ENCODE measurements at regions not wholly inside any gene's neighbourhood (a gene's known extent, or its start where the extent isn't known, plus 50 kb on each side); places are given as distances from the start of the nearest gene placed in this dataset.

- Histone ChIP-seq H3K9me3 (ENCODE audit: insufficient read depth, low read length) (no peaks in the 10 kb centered on the region), H3K4me3 (ENCODE audit: insufficient read length, low read depth) (no peak overlapping the region), H3K36me3 (ENCODE audit: insufficient read depth, insufficient read length, low read length) (no peaks in the 10 kb centered on the region), H3K4me1 (ENCODE audit: insufficient read depth, insufficient read length) (no peaks in the 10 kb centered on the region), H3K9ac (ENCODE audit: insufficient read length, low read depth) (no peak overlapping the region), H3K27me3 (ENCODE audit: insufficient read depth, insufficient read length) (no peaks in the 10 kb centered on the region)
- no peak for TF ChIP-seq SUZ12 (IDR thresholded peaks at IDR 0.05; ENCODE audit: extremely low read depth, insufficient read depth, insufficient read length)
- no peak for TF ChIP-seq ZNF274 (IDR thresholded peaks at IDR 0.05; ENCODE audit: low read depth, low read length)
- TF ChIP-seq YY1 (IDR thresholded peaks at IDR 0.05; ENCODE audit: insufficient read depth, insufficient read length), result no peak
- no peak for DNase-seq (ENCODE audit: low read depth, low spot score)
Observed at GRCh38 chr9:28050941-28051340, 477.7 kb upstream of the C9orf72 start.

DNA sequence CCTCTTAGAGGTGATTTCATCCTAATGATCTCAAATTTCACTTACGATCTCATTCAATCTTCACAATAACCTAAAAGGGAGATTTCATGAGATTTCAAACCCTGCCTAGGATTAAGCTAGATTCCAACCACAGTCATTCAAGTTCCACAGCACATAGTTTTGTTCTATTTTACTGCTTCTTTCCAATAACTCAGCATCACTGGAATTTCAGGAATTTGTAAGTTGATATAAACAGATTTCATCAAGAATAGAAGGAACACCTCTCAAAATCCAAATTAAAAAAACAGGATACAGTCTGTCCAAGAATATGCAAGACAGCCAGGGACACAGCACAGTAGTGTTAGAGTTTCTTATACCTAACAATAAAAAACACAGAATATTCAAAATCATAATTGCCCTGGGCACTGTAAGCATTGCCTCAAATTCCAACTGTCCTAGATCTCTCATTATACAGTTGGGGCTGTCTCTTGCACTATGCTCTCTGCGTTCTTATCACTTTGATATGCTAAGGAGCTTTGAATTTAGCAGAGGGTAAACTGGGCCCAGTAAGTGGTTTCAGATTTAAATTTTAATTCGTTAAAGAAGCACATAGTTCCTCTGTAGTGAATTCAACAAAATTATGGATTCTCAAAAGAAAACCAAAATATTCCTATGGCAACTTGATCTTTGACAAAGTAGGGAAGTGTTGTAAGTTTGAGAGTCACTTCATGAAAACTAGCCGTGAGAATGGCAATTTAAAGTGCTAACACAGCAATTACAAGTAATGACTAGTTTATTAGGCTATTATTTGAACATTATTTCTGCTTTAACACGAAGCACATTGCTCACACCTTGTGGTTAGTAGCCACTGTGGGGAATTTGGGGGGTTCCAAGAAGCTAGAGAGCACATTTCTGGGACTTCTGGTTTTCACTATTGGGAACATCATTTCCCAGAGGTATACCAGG, 478.6 kb upstream of the C9orf72 start:
- DNase-seq (ENCODE audit: low read depth, low spot score), result no peak
- no peaks in the 10 kb centered on the region for H3K4me1 ChIP-seq (ENCODE audit: insufficient read depth, insufficient read length)
- no peaks in the 10 kb centered on the region for H3K9me3 ChIP-seq (ENCODE audit: insufficient read depth, low read length)
- no peak overlapping the region for H3K4me3 ChIP-seq (ENCODE audit: insufficient read length, low read depth)
- H3K36me3 ChIP-seq (ENCODE audit: insufficient read depth, insufficient read length, low read length), result no peaks in the 10 kb centered on the region
- H3K9ac ChIP-seq (ENCODE audit: insufficient read length, low read depth), result no peak overlapping the region
- no peaks in the 10 kb centered on the region for H3K27me3 ChIP-seq (ENCODE audit: insufficient read depth, insufficient read length)
- TF ChIP-seq SUZ12 (IDR thresholded peaks at IDR 0.05; ENCODE audit: extremely low read depth, insufficient read depth, insufficient read length) (no peak), YY1 (IDR thresholded peaks at IDR 0.05; ENCODE audit: insufficient read depth, insufficient read length) (no peak), ZNF274 (IDR thresholded peaks at IDR 0.05; ENCODE audit: low read depth, low read length) (no peak)

GRCh38 chr9:28053096-28053777, 480.0 kb upstream of the C9orf72 start:
- no peak overlapping the region for H3K4me3 ChIP-seq (ENCODE audit: insufficient read length, low read depth)
- H3K36me3 ChIP-seq (ENCODE audit: insufficient read depth, insufficient read length, low read length), result no peaks in the 10 kb centered on the region
- no peak for DNase-seq (ENCODE audit: low read depth, low spot score)
- H3K4me1 ChIP-seq (ENCODE audit: insufficient read depth, insufficient read length), result no peaks in the 10 kb centered on the region
- 0 out of 2 replicates have a peak, but pooled peaks cover 5% of the 10 kb centered on the region for H3K9me3 ChIP-seq (ENCODE audit: insufficient read depth, low read length)
- TF ChIP-seq YY1 (IDR thresholded peaks at IDR 0.05; ENCODE audit: insufficient read depth, insufficient read length) (no peak), ZNF274 (IDR thresholded peaks at IDR 0.05; ENCODE audit: low read depth, low read length) (no peak), SUZ12 (IDR thresholded peaks at IDR 0.05; ENCODE audit: extremely low read depth, insufficient read depth, insufficient read length) (no peak)
- H3K9ac ChIP-seq (ENCODE audit: insufficient read length, low read depth), result no peak overlapping the region
- H3K27me3 ChIP-seq (ENCODE audit: insufficient read depth, insufficient read length), result no peaks in the 10 kb centered on the region

- Histone ChIP-seq H3K27me3 (ENCODE audit: insufficient read depth, insufficient read length) (no peaks in the 10 kb centered on the region), H3K4me1 (ENCODE audit: insufficient read depth, insufficient read length) (no peaks in the 10 kb centered on the region), H3K36me3 (ENCODE audit: insufficient read depth, insufficient read length, low read length) (no peaks in the 10 kb centered on the region), H3K4me3 (ENCODE audit: insufficient read length, low read depth) (no peak overlapping the region), H3K9me3 (ENCODE audit: insufficient read depth, low read length) (0 out of 2 replicates have a peak, but pooled peaks cover 7% of the 10 kb centered on the region), H3K9ac (ENCODE audit: insufficient read length, low read depth) (no peak overlapping the region)
- TF ChIP-seq SUZ12 (IDR thresholded peaks at IDR 0.05; ENCODE audit: extremely low read depth, insufficient read depth, insufficient read length) (no peak), ZNF274 (IDR thresholded peaks at IDR 0.05; ENCODE audit: low read depth, low read length) (no peak), YY1 (IDR thresholded peaks at IDR 0.05; ENCODE audit: insufficient read depth, insufficient read length) (no peak)
- DNase-seq (ENCODE audit: low read depth, low spot score), result no peak
Observed at GRCh38 chr9:28056006-28056405, 482.7 kb upstream of the C9orf72 start.

DNA sequence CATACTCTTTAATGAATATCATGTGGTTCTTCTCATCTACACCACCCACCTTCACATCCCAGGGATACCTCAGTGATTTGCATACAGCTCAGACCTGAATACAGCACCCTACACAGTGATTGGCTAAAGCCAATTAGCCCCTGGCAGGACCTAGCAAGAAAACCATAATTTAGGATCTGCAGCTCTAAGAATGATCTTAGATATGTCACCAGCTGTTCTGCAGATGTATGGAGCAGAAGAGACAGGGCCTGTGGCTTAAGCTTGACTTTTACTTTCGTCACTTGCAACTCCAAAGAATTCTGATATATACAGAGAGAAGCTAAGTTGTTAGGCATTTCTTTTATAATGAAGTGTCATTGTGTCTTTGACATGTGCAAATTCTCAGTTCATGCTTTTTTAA, 483.2 kb upstream of the C9orf72 start:
- DNase-seq (ENCODE audit: low read depth, low spot score), result no peak
- Histone ChIP-seq H3K9me3 (ENCODE audit: insufficient read depth, low read length) (0 out of 2 replicates have a peak, but pooled peaks cover 7% of the 10 kb centered on the region), H3K27me3 (ENCODE audit: insufficient read depth, insufficient read length) (no peaks in the 10 kb centered on the region), H3K36me3 (ENCODE audit: insufficient read depth, insufficient read length, low read length) (no peaks in the 10 kb centered on the region), H3K4me3 (ENCODE audit: insufficient read length, low read depth) (no peak overlapping the region), H3K9ac (ENCODE audit: insufficient read length, low read depth) (no peak overlapping the region), H3K4me1 (ENCODE audit: insufficient read depth, insufficient read length) (no peaks in the 10 kb centered on the region)
- TF ChIP-seq SUZ12 (IDR thresholded peaks at IDR 0.05; ENCODE audit: extremely low read depth, insufficient read depth, insufficient read length) (no peak), YY1 (IDR thresholded peaks at IDR 0.05; ENCODE audit: insufficient read depth, insufficient read length) (no peak), ZNF274 (IDR thresholded peaks at IDR 0.05; ENCODE audit: low read depth, low read length) (no peak)

DNA sequence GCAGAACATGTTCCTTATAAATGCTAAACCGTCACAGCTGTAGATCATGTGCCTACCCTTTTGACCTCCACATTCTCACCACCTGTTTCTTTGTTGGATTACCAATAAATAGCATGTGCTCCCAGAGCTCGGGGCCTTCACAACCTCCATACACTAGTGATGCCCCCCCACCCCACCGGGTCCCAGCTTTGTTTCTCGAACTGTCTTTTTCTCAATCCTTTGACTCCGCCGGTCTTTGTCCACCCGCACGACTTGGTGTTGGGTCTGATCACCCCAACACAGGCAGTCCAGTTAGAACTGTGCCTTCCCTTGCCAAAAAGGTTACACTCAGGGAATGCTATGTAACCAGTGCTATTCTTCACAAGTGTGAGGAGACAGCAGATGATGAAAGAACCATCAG, 485.9 kb upstream of the C9orf72 start:
- DNase-seq (ENCODE audit: low read depth, low spot score), result no peak
- no peak overlapping the region for H3K9ac ChIP-seq (ENCODE audit: insufficient read length, low read depth)
- 0 out of 2 replicates have a peak, but pooled peaks cover 7% of the 10 kb centered on the region for H3K9me3 ChIP-seq (ENCODE audit: insufficient read depth, low read length)
- TF ChIP-seq YY1 (IDR thresholded peaks at IDR 0.05; ENCODE audit: insufficient read depth, insufficient read length) (no peak), ZNF274 (IDR thresholded peaks at IDR 0.05; ENCODE audit: low read depth, low read length) (no peak), SUZ12 (IDR thresholded peaks at IDR 0.05; ENCODE audit: extremely low read depth, insufficient read depth, insufficient read length) (no peak)
- H3K4me1 ChIP-seq (ENCODE audit: insufficient read depth, insufficient read length), result no peaks in the 10 kb centered on the region
- no peaks in the 10 kb centered on the region for H3K27me3 ChIP-seq (ENCODE audit: insufficient read depth, insufficient read length)
- H3K36me3 ChIP-seq (ENCODE audit: insufficient read depth, insufficient read length, low read length), result no peaks in the 10 kb centered on the region
- H3K4me3 ChIP-seq (ENCODE audit: insufficient read length, low read depth), result no peak overlapping the region

Measured in NT2/D1 (cell line).